GM13976 (cell line): ENCODE measurements at regions not wholly inside any gene's neighbourhood (a gene's known extent, or its start where the extent isn't known, plus 50 kb on each side); places are given as distances from the start of the nearest gene placed in this dataset.

Experiments
- DNase-seq: peaks from one replicate; pipeline ENCODE4 v3.0.0; 2012; ENCODE audit warnings: low spot score
- in situ Hi-C: fragments of 300-500 bp; cut with MboI; formaldehyde crosslinking; loops from one replicate; pipeline ENCODE4 v1.12.0; 2022; ENCODE audit warnings: low sequenced_read_pairs, mixed read lengths, inconsistent platforms; ENCODE audit not compliant: unreplicated experiment
- TF ChIP-seq, protein P1 (sequence below): IDR thresholded peaks from 2 replicates; pipeline ENCODE4 v1.5.1; 2012; ENCODE audit warnings: borderline replicate concordance, mild to moderate bottlenecking; ENCODE audit not compliant: insufficient read depth; ENCODE audit errors: extremely low read depth, missing control alignments, control extremely low read depth

DNA sequence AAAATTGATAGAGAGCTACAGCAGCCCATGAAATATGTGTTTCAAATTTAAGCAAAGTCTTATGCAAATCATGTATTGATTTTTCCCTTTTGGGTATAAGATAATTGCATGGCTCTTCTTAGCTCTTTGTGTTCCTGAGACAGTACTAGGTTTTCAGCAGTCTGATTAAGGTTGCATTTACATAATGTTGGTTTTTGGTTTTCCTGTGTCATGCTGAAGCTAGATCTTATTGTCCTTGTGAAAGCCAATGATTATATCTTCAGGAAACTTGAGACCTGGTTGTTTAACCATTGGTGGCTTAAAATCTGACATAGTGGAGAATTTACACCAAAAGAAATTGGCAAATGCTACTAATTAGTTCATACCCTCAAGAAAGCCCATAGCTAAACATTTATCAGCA, 392.6 kb downstream of the ZPLD1 start:
- in situ Hi-C loops = no loop called here
- DNase-seq = no peak
- TF ChIP-seq, protein P1, sequence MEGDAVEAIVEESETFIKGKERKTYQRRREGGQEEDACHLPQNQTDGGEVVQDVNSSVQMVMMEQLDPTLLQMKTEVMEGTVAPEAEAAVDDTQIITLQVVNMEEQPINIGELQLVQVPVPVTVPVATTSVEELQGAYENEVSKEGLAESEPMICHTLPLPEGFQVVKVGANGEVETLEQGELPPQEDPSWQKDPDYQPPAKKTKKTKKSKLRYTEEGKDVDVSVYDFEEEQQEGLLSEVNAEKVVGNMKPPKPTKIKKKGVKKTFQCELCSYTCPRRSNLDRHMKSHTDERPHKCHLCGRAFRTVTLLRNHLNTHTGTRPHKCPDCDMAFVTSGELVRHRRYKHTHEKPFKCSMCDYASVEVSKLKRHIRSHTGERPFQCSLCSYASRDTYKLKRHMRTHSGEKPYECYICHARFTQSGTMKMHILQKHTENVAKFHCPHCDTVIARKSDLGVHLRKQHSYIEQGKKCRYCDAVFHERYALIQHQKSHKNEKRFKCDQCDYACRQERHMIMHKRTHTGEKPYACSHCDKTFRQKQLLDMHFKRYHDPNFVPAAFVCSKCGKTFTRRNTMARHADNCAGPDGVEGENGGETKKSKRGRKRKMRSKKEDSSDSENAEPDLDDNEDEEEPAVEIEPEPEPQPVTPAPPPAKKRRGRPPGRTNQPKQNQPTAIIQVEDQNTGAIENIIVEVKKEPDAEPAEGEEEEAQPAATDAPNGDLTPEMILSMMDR = no peak

GRCh38 chr3:102830415-102830814, 395.6 kb downstream of the ZPLD1 start:
- TF ChIP-seq, protein P1 = no peak
- in situ Hi-C loops = no loop called here
- no peak for DNase-seq

- in situ Hi-C loops = no loop called here
- no peak for DNase-seq
- TF ChIP-seq, protein P1 = no peak
These were observed 407.1 kb downstream of the ZPLD1 start for GRCh38 chr3:102841866-102842265.

DNA sequence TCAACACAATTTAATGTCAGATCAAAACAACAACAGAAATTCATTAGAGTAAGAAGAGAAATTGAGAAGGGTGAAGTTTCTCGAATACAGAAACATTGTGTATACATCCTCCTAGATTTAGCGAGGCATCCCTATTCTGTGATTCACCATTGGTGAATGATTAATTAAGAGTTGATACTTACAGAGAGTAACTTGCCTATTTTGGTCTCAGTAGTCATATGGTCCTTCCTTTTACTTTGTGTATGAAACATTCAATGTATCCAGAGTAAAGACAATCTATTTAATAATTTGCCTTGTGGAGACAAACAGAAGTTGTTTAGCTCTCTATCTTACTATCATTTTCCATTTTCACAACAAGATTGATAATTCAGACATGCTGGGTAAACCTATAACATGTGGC, 432.0 kb downstream of the ZPLD1 start:
- TF ChIP-seq, protein P1 = no peak
- DNase-seq = no peak
- in situ Hi-C loops = no loop called here

GRCh38 chr3:102883515-102883914, 448.7 kb downstream of the ZPLD1 start:
- no peak for DNase-seq
- in situ Hi-C loops = no loop called here
- TF ChIP-seq, protein P1 = no peak

GRCh38 chr3:102885289-102885688, 450.5 kb downstream of the ZPLD1 start:
- in situ Hi-C loops = no loop called here
- TF ChIP-seq, protein P1 = no peak
- DNase-seq = no peak

DNA sequence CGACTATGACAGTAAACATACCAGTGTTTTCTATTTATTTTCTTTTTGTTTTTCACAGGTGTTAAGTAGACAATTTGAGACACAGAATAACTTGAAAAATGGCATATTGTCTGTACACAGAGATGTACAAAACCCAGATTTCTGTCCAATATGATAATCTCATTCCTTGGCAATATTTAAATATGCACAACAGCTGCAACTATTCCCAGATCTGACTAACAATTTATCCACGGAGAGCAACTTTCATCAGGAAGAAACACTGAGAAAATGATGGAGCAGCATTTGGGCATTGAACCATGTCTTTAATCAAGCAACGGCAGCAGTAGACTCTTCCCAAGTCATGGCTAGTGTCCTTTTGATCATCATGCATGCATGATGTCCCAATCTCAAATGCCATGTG, 452.6 kb downstream of the ZPLD1 start:
- TF ChIP-seq, protein P1 = no peak
- DNase-seq = no peak
- in situ Hi-C loops = no loop called here
